Ovary (tissue), 7 donors: ENCODE measurements at regions not wholly inside any gene's neighbourhood (a gene's known extent, or its start where the extent isn't known, plus 50 kb on each side); places are given as distances from the start of the nearest gene placed in this dataset.
"Not testable (repeated sequence)": the region's sequence is repeated elsewhere in the genome, so short reads cannot be mapped to it uniquely, and the experiment has no call there.

Experiments used
- DNase-seq, 5 donors: peaks; one replicate each; pipeline ENCODE4 v3.0.0-alpha.2; 2019 to 2020
- H3K27ac ChIP-seq, 2 donors: fragments of 200-600 bp; one replicate each; pipeline versions ENCODE4 v1.5.1 to v1.8.0; 2019 to 2022
- H3K27me3 ChIP-seq: fragments of 200-600 bp; one replicate; pipeline ENCODE4 v1.8.0; 2022
- H3K36me3 ChIP-seq: fragments of 200-600 bp; sonication (generic); one replicate; pipeline ENCODE4 v1.5.1; 2019
- H3K4me1 ChIP-seq: one replicate; pipeline ENCODE4 v1.8.1; 2013; ENCODE audit warnings: mild to moderate bottlenecking, moderate library complexity; ENCODE audit not compliant: insufficient read depth
- H3K4me3 ChIP-seq: fragments of 200-600 bp; sonication (generic); one replicate; pipeline ENCODE4 v1.5.1; 2017
- H3K9me3 ChIP-seq, 2 donors: fragments of 200-600 bp in 1 of 2; sonication (generic) in 1 of 2; one replicate each; pipeline versions ENCODE4 v1.5.1 to v1.8.1; 2013 to 2019; ENCODE audit warnings: mild to moderate bottlenecking in 1 of 2, moderate library complexity in 1 of 2
- EP300 ChIP-seq: sonication (generic); formaldehyde crosslinking; IDR thresholded peaks from one replicate; pipeline ENCODE4 v1.6.1; 2017; ENCODE audit warnings: antibody characterized with exemption
- POLR2A ChIP-seq: fragments of 450-650 bp; IDR thresholded peaks from one replicate; pipeline ENCODE4 v1.6.1; 2017; ENCODE audit warnings: antibody characterized with exemption, mild to moderate bottlenecking, moderate library complexity
- WGBS, 3 donors: extraction: QIAGEN DNeasy Blood & Tissue Kit in 1 of 3; methylation state at CpG; one replicate each; pipeline versions ENCODE4 v1.1.5 to v1.1.7; 2013 to 2017; 5-methylcytosine and 5-hydroxymethylcytosine counted together
- intact Hi-C, 4 donors: fragments of 100-400 bp; cut with DNase I; formaldehyde crosslinking; loops; one replicate each; pipeline versions ENCODE4 v1.11.0 to v1.15.1; 2022 to 2023
- TF ChIP-seq, protein P1 (sequence below), 3 donors: fragments of 450-650 bp in 2 of 3; fragments of 200-600 bp in 1 of 3; IDR thresholded peaks; one replicate each; pipeline versions ENCODE4 v1.5.1 to v1.8.0; 2016 to 2022; ENCODE audit warnings: antibody characterized with exemption in 3 of 3, mild to moderate bottlenecking in 1 of 3
- donor health status: DM: no; HTN: no; CAD: no; lungs with moderate emphysema.
- donor health status: DM: no; HTN: no; CAD: no.
- donor health status: Bipolar disorder and iron deficiency.
- donor health status: DM: no; HTN: no; CAD: no.
- donor health status: DM: yes; HTN: yes; CAD: no.

- Histone ChIP-seq H3K36me3 (no peaks in the 10 kb centered on the region), H3K4me1 (no peaks in the 10 kb centered on the region), H3K4me3 (no peak overlapping the region), H3K27ac (no peak overlapping the region), H3K27me3 (no peaks in the 10 kb centered on the region), H3K9me3 (no peaks in the 10 kb centered on the region)
- 53 to 77% (median 59%) methylated on average over 5 of the region's 5 CpGs for WGBS, 3 donors
- DNase-seq: no peak
- intact Hi-C loops: no loop called here
- TF ChIP-seq POLR2A: no peak
- TF ChIP-seq, protein P1, sequence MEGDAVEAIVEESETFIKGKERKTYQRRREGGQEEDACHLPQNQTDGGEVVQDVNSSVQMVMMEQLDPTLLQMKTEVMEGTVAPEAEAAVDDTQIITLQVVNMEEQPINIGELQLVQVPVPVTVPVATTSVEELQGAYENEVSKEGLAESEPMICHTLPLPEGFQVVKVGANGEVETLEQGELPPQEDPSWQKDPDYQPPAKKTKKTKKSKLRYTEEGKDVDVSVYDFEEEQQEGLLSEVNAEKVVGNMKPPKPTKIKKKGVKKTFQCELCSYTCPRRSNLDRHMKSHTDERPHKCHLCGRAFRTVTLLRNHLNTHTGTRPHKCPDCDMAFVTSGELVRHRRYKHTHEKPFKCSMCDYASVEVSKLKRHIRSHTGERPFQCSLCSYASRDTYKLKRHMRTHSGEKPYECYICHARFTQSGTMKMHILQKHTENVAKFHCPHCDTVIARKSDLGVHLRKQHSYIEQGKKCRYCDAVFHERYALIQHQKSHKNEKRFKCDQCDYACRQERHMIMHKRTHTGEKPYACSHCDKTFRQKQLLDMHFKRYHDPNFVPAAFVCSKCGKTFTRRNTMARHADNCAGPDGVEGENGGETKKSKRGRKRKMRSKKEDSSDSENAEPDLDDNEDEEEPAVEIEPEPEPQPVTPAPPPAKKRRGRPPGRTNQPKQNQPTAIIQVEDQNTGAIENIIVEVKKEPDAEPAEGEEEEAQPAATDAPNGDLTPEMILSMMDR (IDR thresholded peaks at IDR 0.05): no peak
- TF ChIP-seq EP300: no peak
These were observed 348.3 kb downstream of the ACTR3B start for GRCh38 chr7:153107826-153108225.

DNA sequence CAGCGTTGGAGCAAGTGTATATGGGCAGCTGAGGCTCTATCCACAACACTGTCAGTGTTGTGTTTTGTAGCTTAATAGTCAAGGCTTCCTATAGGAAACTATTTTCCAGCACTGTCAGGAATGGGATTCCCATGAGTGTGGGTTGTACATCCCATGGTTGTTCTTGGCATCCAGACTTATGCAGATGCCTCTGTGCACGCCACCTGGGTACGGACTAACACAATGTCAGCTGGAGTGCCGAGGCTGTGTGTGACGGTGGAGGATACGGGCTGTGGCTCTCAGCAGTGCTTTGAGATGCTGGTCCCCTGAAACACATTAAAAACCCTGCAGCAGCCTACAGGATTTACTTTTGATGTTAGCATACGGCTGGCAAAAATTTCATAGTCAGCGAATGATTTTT, 350.0 kb downstream of the ACTR3B start:
- intact Hi-C loops: no loop called here
- no peaks in the 10 kb centered on the region for H3K36me3 ChIP-seq
- H3K27ac ChIP-seq: no peak overlapping the region
- 80 to 90% (median 84%) methylated on average over 8 of the region's 8 CpGs for WGBS, 3 donors
- H3K27me3 ChIP-seq: no peaks in the 10 kb centered on the region
- no peaks in the 10 kb centered on the region for H3K9me3 ChIP-seq
- TF ChIP-seq EP300 (no peak), POLR2A (no peak)
- TF ChIP-seq, protein P1 (IDR thresholded peaks at IDR 0.05): no peak
- DNase-seq: no peak
- H3K4me1 ChIP-seq: no peaks in the 10 kb centered on the region
- H3K4me3 ChIP-seq: no peak overlapping the region

DNA sequence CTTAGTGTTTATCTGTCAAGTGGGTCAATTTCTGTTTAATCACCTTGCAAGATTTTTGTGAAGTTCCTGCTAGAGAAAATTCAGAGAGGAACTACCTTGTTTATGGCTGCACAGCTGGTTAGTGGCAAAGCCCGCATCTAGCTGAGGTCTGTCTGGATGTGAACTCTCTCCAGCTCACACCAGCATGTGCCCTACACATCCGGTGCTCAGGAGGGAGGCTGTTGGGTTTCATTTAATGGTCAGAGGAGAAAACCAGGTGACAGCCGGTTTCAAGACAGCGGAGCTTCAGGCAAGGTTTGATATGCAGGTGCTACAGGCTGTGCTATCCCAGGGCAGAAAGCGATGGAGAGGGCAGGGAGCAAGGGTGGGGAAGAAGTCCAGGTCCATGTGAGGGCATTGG, 351.1 kb downstream of the ACTR3B start:
- DNase-seq: no peak
- H3K36me3 ChIP-seq: no peaks in the 10 kb centered on the region
- H3K27ac ChIP-seq: no peak overlapping the region
- H3K4me3 ChIP-seq: no peak overlapping the region
- no peaks in the 10 kb centered on the region for H3K9me3 ChIP-seq
- H3K27me3 ChIP-seq: no peaks in the 10 kb centered on the region
- intact Hi-C loops: no loop called here
- no peaks in the 10 kb centered on the region for H3K4me1 ChIP-seq
- 87 to 93% (median 91%) methylated on average over 5 of the region's 5 CpGs for WGBS, 3 donors
- TF ChIP-seq POLR2A (no peak), EP300 (no peak)
- TF ChIP-seq, protein P1 (IDR thresholded peaks at IDR 0.05): no peak

DNA sequence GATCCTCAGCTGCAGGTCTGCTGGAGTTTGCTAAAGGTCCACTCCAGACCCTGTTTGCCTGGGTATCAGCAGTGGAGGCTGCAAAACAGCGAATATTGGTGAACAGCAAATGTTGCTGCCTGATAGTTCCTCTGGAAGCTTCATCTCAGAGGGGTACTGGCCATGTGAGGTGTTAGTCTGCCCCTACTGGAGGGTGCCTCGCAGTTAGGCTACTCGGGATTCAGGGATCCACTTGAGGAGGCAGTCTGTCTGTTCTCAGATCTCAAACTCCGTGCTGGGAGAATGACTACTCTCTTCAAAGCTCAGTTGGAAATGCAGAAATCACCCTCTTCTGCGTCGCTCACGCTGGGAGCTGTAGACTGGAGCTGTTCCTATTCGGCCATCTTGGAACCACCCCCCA, 362.7 kb downstream of the ACTR3B start:
- H3K9me3 ChIP-seq, H3K27me3 ChIP-seq, intact Hi-C loops, H3K4me1 ChIP-seq, H3K27ac ChIP-seq, H3K4me3 ChIP-seq, H3K36me3 ChIP-seq, DNase-seq: not testable (repeated sequence)
- WGBS, 3 donors: 71 to 85% (median 84%) methylated on average over 8 of the region's 8 CpGs

DNA sequence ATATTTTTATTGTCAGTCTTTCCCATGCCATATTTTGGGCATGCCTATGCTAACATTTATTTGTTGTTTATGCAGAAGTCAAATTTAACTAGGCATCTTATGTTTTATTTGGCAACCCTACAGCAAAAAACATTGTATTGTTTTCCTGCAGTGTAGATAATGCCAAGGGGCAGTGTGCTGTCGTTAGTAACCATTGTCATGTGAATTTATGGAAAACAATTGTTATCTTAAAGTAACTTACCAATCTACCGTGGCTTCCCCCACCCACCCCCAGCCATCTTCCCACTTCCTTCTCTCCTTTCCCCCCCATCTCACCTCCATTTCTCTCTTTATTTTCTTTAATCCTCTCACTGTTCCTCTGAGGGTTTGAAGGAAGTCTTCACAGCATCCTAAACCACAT, 370.5 kb downstream of the ACTR3B start:
- WGBS, 3 donors: 6 to 13% (median 11%) methylated on average over 2 of the region's 2 CpGs
- Histone ChIP-seq H3K27ac (no peak overlapping the region), H3K27me3 (no peaks in the 10 kb centered on the region), H3K4me1 (no peaks in the 10 kb centered on the region), H3K9me3 (no peaks in the 10 kb centered on the region), H3K36me3 (no peaks in the 10 kb centered on the region), H3K4me3 (no peak overlapping the region)
- no peak for DNase-seq
- intact Hi-C loops: no loop called here
- TF ChIP-seq EP300: no peak
- TF ChIP-seq, protein P1 (IDR thresholded peaks at IDR 0.05): no peak
- TF ChIP-seq POLR2A: no peak
